ENCODE measurements at regions not wholly inside any gene's neighbourhood (a gene's known extent, or its start where the extent isn't known, plus 50 kb on each side); places are given as distances from the start of the nearest gene placed in this dataset.

GRCh38 chr9:87180841-87181240 lies 233.5 kb upstream of the GAS1 start:
- no peaks in the 10 kb centered on the region for H3K36me3 ChIP-seq
- 86 to 90% methylated on average over 2 of the region's 2 CpGs for WGBS, 2 donors

GRCh38 chr9:87181670-87182069 lies 234.4 kb upstream of the GAS1 start:
- Histone ChIP-seq H3K4me1 (peaks cover 0 to 6% (median 0%) of the 10 kb centered on the region in 9 donors), H3K36me3 (no peaks in the 10 kb centered on the region), H3K9me3 (peaks cover 0 to 20% (median 6%) of the 10 kb centered on the region in 11 donors), H3K27me3 (peaks cover 0 to 6% (median 0%) of the 10 kb centered on the region in 7 donors), H3K4me3 (no peak overlapping the region), H3K27ac (no peak overlapping the region)
- DNase-seq (no peak), ATAC-seq (no peak)
- WGBS, 2 donors = 89 to 94% methylated on average over 1 of the region's 1 CpG
- intact Hi-C loops (cut with DNase I) = no loop called here
- TF ChIP-seq CTCF (IDR thresholded peaks at IDR 0.05) = no peak

More at GRCh38 chr9:87180841-87181240, 233.5 kb upstream of the GAS1 start:
- H3K4me1 ChIP-seq = peaks cover 0 to 6% (median 0%) of the 10 kb centered on the region in 9 donors
- no peak overlapping the region for H3K4me3 ChIP-seq
- no peak overlapping the region for H3K27ac ChIP-seq
- no peak for DNase-seq
- peaks cover 0 to 20% (median 6%) of the 10 kb centered on the region in 11 donors for H3K9me3 ChIP-seq
- no peak for ATAC-seq
- intact Hi-C loops (cut with DNase I) = no loop called here
- no peak for TF ChIP-seq CTCF (IDR thresholded peaks at IDR 0.05)
- no peaks in the 10 kb centered on the region for H3K27me3 ChIP-seq

- no peak for TF ChIP-seq CTCF (IDR thresholded peaks at IDR 0.05)
- WGBS, 2 donors = 81 to 90% methylated on average over 6 of the region's 6 CpGs
- peaks cover 0 to 20% (median 6%) of the 10 kb centered on the region in 11 donors for H3K9me3 ChIP-seq
- no peaks in the 10 kb centered on the region for H3K4me1 ChIP-seq
- ATAC-seq = no peak
- no peak for DNase-seq
- no peaks in the 10 kb centered on the region for H3K36me3 ChIP-seq
- H3K27ac ChIP-seq = no peak overlapping the region
- H3K4me3 ChIP-seq = no peak overlapping the region
- intact Hi-C loops (cut with DNase I) = no loop called here
- H3K27me3 ChIP-seq = peaks cover 0 to 6% (median 0%) of the 10 kb centered on the region in 7 donors
Measured at GRCh38 chr9:87184956-87185642, 237.8 kb upstream of the GAS1 start.

DNA sequence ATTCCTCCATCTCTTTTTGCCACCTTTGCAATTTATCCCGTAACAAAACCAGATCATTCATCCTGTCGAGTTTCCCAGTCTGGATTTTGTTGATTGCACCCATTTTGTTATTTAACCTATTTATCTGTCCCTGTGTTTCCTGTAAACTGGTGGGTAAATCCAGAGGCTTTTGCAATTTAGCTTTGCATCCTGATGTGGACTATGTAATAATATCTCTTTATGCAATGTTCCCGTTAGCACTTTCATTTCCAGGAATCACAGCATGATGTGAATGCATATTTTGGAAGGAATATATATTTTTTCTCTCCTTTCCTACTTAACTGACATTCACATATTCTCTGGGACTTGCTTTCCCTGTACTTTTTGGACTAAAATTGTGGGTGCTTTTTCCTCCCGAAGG lies 240.3 kb upstream of the GAS1 start:
- ATAC-seq = no peak
- peaks cover 0 to 12% (median 4%) of the 10 kb centered on the region in 11 donors for H3K9me3 ChIP-seq
- no peak for DNase-seq
- WGBS, 2 donors = 74 to 82% methylated on average over 4 of the region's 4 CpGs
- no peaks in the 10 kb centered on the region for H3K4me1 ChIP-seq
- no peak overlapping the region for H3K4me3 ChIP-seq
- intact Hi-C loops (cut with DNase I) = no loop called here
- no peak for TF ChIP-seq CTCF (IDR thresholded peaks at IDR 0.05)
- no peaks in the 10 kb centered on the region for H3K36me3 ChIP-seq
- H3K27ac ChIP-seq = no peak overlapping the region
- peaks cover 0 to 10% (median 0%) of the 10 kb centered on the region in 7 donors for H3K27me3 ChIP-seq
